Keratinocyte (primary cell): ENCODE measurements at regions not wholly inside any gene's neighbourhood (a gene's known extent, or its start where the extent isn't known, plus 50 kb on each side); places are given as distances from the start of the nearest gene placed in this dataset.

Experiments used
- DNase-seq: peaks from one replicate; pipeline ENCODE4 v3.0.0-alpha.2; 2011; ENCODE audit warnings: low read depth, missing footprints, low spot score
- FAIRE-seq: peaks from 2 replicates; lab custom pipeline; 2011; peaks lifted over from hg19 to GRCh38; lab: Jason Lieb, UNC
- H2AFZ ChIP-seq: 2 replicates; pipeline ENCODE4 v1.6.0; 2012; ENCODE audit warnings: low read length, control low read depth, inconsistent platforms; ENCODE audit not compliant: control insufficient read depth
- H3K27ac ChIP-seq: 2 replicates; pipeline ENCODE4 v1.5.1; 2011; ENCODE audit warnings: low read length; ENCODE audit not compliant: control insufficient read depth, insufficient read depth
- H3K27me3 ChIP-seq: 3 replicates; pipeline ENCODE4 v1.6.0; 2011; ENCODE audit warnings: low read length; ENCODE audit not compliant: control insufficient read depth, insufficient read depth; ENCODE audit errors: extremely low read depth
- H3K36me3 ChIP-seq, 2 experiments: 2 replicates in 1 of 2; 3 replicates in 1 of 2; pipeline ENCODE4 v1.5.1; 2011; ENCODE audit warnings: low read length in 2 of 2, mild to moderate bottlenecking in 1 of 2; ENCODE audit not compliant: control insufficient read depth in 2 of 2, insufficient read depth in 2 of 2; ENCODE audit errors: extremely low read depth in 1 of 2
- H3K4me1 ChIP-seq: 3 replicates; pipeline ENCODE4 v1.5.1; 2011; ENCODE audit warnings: low read length; ENCODE audit not compliant: control insufficient read depth, insufficient read depth; ENCODE audit errors: extremely low read depth
- H3K4me2 ChIP-seq: 3 replicates; pipeline ENCODE4 v1.6.0; 2011; ENCODE audit warnings: low read depth, low read length; ENCODE audit not compliant: control insufficient read depth, insufficient read depth; ENCODE audit errors: extremely low read depth
- H3K4me3 ChIP-seq, 3 experiments: fragments of 200-600 bp in 1 of 3; sonication (generic) in 1 of 3; 2 replicates in 2 of 3; 3 replicates in 1 of 3; pipeline ENCODE4 v1.5.1; 2011 to 2016; ENCODE audit warnings: low read length in 3 of 3, mild to moderate bottlenecking in 3 of 3, control low read depth in 2 of 3, inconsistent platforms in 1 of 3, low read depth in 1 of 3, mixed read lengths in 1 of 3, mixed run types in 1 of 3, moderate library complexity in 1 of 3; ENCODE audit not compliant: control insufficient read depth in 2 of 3, insufficient read depth in 2 of 3; ENCODE audit errors: extremely low read depth in 1 of 3
- H3K79me2 ChIP-seq: 2 replicates; pipeline ENCODE4 v1.6.0; 2012; ENCODE audit warnings: low read length; ENCODE audit not compliant: control insufficient read depth, insufficient read depth
- H3K9ac ChIP-seq: 3 replicates; pipeline ENCODE4 v1.6.0; 2011; ENCODE audit warnings: low read length; ENCODE audit not compliant: control insufficient read depth, insufficient read depth; ENCODE audit errors: extremely low read depth
- H3K9me1 ChIP-seq: 3 replicates; pipeline ENCODE4 v1.6.0; 2011; ENCODE audit warnings: low read length; ENCODE audit not compliant: control insufficient read depth, insufficient read depth; ENCODE audit errors: extremely low read depth
- H3K9me3 ChIP-seq: 2 replicates; pipeline ENCODE4 v1.5.1; 2012; ENCODE audit warnings: low read depth, low read length; ENCODE audit not compliant: control insufficient read depth
- H4K20me1 ChIP-seq: 3 replicates; pipeline ENCODE4 v1.6.0; 2011; ENCODE audit warnings: low read length; ENCODE audit not compliant: control insufficient read depth, insufficient read depth; ENCODE audit errors: extremely low read depth
- EZH2 ChIP-seq: IDR thresholded peaks from one replicate; pipeline ENCODE4 v1.6.1; 2012; ENCODE audit warnings: inconsistent platforms, mild to moderate bottlenecking, low read length, moderate library complexity
- dilution Hi-C: fragments of 300-500 bp; cut with MboI; formaldehyde crosslinking; loops from one replicate; pipeline ENCODE4 v1.7.0; 2020; ENCODE audit warnings: low sequenced_read_pairs; ENCODE audit not compliant: extremely low pct_ligation_motif_present
- TF ChIP-seq, protein P1 (sequence below), 3 experiments: IDR thresholded peaks in 1 of 3; conservative IDR thresholded peaks in 1 of 3; optimal IDR thresholded peaks in 1 of 3; 2 replicates in 2 of 3; 3 replicates in 1 of 3; pipeline versions ENCODE3 to v1.5.1; 2011; ENCODE audit warnings: low read length in 3 of 3, mild to moderate bottlenecking in 3 of 3, moderate library complexity in 2 of 3, control low read depth in 1 of 3, inconsistent platforms in 1 of 3; ENCODE audit not compliant: insufficient read depth in 2 of 3; ENCODE audit errors: extremely low read depth in 1 of 3

DNA sequence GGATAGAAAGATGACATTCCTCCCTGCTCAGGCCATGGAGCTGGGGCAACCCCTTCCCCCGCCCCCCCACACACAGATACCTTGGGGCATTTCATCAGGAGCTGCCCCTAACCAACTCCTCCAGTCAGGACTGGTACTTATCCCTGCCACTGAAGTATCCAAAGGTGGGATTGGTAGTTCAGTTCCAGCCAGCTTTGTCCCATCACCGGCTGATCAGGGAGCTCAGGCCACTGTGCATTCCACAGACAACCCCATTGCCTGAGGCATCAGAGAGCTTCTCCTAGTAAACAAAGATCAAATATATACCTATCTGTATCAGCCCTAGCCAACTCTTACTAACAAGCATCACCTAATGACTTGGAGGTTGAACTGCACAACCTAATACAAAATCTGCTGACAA is 218.2 kb upstream of the FMR1 start:
- TF ChIP-seq, protein P1, sequence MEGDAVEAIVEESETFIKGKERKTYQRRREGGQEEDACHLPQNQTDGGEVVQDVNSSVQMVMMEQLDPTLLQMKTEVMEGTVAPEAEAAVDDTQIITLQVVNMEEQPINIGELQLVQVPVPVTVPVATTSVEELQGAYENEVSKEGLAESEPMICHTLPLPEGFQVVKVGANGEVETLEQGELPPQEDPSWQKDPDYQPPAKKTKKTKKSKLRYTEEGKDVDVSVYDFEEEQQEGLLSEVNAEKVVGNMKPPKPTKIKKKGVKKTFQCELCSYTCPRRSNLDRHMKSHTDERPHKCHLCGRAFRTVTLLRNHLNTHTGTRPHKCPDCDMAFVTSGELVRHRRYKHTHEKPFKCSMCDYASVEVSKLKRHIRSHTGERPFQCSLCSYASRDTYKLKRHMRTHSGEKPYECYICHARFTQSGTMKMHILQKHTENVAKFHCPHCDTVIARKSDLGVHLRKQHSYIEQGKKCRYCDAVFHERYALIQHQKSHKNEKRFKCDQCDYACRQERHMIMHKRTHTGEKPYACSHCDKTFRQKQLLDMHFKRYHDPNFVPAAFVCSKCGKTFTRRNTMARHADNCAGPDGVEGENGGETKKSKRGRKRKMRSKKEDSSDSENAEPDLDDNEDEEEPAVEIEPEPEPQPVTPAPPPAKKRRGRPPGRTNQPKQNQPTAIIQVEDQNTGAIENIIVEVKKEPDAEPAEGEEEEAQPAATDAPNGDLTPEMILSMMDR (optimal IDR thresholded peaks at IDR 0.05 in 1 of 3, IDR thresholded peaks at IDR 0.05 in 1 of 3, conservative IDR thresholded peaks at IDR 0.05 in 1 of 3; ENCODE audit: extremely low read depth in 1 of 3, insufficient read depth in 2 of 3, low read length in 3 of 3), result no peak
- no peak for TF ChIP-seq EZH2
- Histone ChIP-seq H3K9me3 (peaks cover 2% of the 10 kb centered on the region), H3K79me2 (no peaks in the 10 kb centered on the region), H3K4me3 (no peak overlapping the region), H2AFZ (no peak overlapping the region), H3K4me1 (no peaks in the 10 kb centered on the region), H3K27ac (no peak overlapping the region), H3K9ac (no peak overlapping the region), H4K20me1 (no peaks in the 10 kb centered on the region), H3K36me3 (no peaks in the 10 kb centered on the region), H3K9me1 (no peaks in the 10 kb centered on the region), H3K4me2 (no peak overlapping the region), H3K27me3 (no peaks in the 10 kb centered on the region)
- DNase-seq (no peak), FAIRE-seq (no peak)
- dilution Hi-C loops, result no loop called here

DNA sequence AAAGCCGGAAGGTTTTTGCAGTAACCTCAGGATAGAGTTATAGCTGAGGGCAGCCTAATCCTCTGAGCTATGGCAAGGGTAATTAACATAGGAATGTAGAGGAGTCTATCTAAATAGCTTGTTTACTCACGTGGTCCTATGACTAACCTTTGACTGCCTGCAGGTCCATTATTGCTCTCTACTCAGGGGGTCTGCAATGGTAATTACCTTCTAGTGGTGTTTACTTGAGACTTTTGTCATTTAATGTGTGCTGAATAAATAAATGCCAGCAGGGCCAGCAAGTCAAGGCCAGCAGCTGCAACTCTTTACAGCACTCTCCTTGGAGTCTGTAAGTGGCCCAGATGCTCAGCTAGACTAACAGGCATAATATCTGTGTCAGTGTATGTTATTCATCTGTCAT is 212.7 kb upstream of the FMR1 start:
- H3K9ac ChIP-seq, result no peak overlapping the region
- TF ChIP-seq, protein P1 (optimal IDR thresholded peaks at IDR 0.05 in 1 of 3, IDR thresholded peaks at IDR 0.05 in 1 of 3, conservative IDR thresholded peaks at IDR 0.05 in 1 of 3; ENCODE audit: extremely low read depth in 1 of 3, insufficient read depth in 2 of 3, low read length in 3 of 3), result no peak
- no peak for TF ChIP-seq EZH2
- no peak overlapping the region for H3K4me3 ChIP-seq
- H3K9me3 ChIP-seq, result no peaks in the 10 kb centered on the region
- no peaks in the 10 kb centered on the region for H3K4me1 ChIP-seq
- dilution Hi-C loops, result no loop called here
- no peaks in the 10 kb centered on the region for H4K20me1 ChIP-seq
- H3K4me2 ChIP-seq, result no peak overlapping the region
- H2AFZ ChIP-seq, result no peak overlapping the region
- DNase-seq, result no peak
- H3K79me2 ChIP-seq, result no peaks in the 10 kb centered on the region
- no peaks in the 10 kb centered on the region for H3K27me3 ChIP-seq
- no peaks in the 10 kb centered on the region for H3K36me3 ChIP-seq
- no peak for FAIRE-seq
- H3K9me1 ChIP-seq, result no peaks in the 10 kb centered on the region
- no peak overlapping the region for H3K27ac ChIP-seq
